GM21515 (cell line): ENCODE measurements at regions not wholly inside any gene's neighbourhood (a gene's known extent, or its start where the extent isn't known, plus 50 kb on each side); places are given as distances from the start of the nearest gene placed in this dataset.

Experiments
- ATAC-seq: cut with Tn5 transposase; IDR thresholded peaks from one replicate; pipeline ENCODE4 v1.9.1; 2021; ENCODE audit not compliant: unreplicated experiment

DNA sequence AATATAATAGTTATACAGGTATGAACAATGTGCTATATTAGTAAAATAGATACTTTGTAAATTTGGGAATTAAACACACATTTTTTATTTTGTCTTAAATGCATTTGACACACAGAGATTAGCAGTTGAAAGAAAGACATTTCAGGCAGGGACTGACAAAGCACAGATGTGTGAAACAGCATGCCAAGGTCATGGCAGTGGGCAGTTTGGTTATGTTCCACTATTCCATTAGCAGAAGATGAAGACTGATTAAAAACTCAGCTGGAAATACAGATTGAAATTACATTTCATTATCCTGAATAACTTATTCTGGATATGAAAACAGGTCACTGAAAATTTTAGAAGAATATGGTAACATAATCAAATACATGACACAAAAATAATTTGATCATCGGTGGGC lies 669.8 kb upstream of the LRFN5 start:
- ATAC-seq: no peak

DNA sequence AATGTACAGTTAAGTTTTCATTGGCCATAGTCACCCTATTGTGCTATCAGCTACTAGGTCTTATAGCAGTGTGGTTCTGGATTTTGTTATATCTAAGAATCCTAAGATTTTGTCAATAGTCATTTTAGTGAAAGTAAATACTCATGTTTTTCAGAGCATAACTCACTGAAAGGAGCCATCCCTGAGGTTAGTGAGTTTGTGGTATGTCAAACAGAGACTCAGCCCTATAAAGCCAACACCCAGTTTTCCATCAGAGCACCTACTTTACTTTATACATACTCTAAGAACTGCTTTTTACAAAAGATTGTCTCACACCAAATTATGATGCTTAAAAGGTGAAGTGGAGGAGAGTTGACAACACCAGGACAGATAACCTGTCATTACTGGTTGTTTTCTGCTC lies 686.3 kb upstream of the LRFN5 start:
- no peak for ATAC-seq

DNA sequence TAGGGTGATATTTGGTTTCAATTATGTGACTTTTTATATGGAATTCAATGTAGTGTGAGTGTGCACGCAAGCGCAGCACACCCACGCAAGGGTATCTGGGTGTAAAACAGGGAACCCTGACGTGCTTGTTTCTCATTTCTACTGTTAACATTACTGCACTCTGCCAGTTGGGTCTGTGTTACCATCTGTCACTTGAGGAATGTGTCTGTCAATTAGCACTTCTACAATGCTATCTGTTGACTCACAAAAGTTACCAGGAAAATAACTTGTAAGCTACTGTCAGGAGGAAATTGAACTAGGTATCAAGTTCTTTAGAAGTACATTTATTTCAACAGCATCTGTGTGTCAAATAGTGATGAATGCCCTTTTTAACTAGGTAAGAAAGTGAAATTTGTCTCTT lies 695.5 kb upstream of the LRFN5 start:
- no peak for ATAC-seq

DNA sequence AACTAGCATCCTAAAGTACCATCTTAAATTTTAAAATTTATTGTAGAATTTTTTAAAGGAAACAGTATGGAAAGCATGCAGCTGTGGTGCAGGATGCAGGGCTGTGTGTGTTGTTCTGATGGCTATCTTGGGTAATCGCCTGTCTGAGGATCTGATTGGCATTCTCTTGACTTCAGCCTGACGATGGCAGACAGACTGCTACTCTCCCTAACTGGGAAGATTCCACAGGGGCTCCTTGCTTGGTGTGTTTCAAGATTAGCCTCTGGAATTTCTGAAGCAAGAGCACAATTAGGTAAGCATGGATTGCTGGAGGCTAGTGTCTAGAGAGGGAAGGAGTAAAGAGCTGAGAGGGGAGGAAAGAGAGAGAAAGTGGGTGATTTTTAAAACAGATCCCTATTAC lies 696.8 kb upstream of the LRFN5 start:
- ATAC-seq: no peak

DNA sequence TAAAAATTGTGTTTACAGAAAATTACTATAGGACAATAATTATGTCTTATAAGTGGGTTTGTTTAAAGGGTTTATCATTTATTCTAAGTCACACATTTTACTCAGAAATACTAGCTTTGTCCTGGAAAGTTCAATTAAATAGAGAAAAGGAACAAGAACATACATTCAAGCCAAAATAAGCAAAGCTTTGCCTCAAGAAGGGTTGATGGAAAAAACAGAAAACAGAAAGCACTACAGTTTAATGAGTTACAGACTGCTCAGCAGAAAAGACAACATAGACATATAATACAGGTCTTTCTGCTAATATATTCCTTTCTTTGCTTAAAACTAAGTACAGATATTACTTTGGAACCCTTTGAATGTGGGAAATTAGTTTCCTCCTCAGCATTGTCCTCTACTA lies 703.0 kb upstream of the LRFN5 start:
- ATAC-seq: no peak

DNA sequence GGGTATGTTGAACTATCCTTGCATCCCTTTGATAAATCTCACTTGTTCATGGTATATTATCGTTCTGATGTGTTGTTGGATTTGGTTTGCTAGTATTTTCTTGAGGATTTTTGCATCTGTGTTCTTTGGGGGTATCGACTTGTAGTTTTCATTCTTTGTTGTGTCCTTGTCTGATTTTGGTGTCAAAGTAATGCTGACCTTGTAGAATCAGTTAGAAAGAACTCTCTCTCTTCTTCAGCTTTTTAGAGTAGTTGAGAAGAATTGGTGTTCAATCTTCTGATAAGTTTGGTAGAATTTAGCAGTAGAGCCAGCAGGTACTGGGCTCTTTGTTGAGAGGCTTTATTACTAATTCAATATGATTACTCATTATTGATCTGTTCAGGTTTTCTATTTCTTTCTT lies 707.2 kb upstream of the LRFN5 start:
- no peak for ATAC-seq

DNA sequence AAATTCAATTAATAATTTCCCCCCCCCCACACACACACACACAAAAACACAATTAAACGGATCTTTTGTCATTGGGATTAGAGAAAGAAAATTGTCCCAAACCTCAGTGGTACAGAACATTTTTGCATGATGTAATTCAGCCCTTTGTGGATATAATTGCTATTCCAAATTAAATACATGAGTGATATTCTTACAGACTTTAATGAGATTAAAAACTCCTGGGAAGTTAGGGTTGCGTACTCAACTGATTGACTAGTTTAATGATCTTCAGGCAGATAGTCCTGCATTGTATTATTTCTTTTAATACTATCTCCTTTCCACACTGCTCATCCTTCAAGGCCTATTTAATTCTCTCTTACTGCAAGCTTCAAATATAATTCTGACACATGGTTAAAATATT lies 711.8 kb upstream of the LRFN5 start:
- ATAC-seq: no peak

DNA sequence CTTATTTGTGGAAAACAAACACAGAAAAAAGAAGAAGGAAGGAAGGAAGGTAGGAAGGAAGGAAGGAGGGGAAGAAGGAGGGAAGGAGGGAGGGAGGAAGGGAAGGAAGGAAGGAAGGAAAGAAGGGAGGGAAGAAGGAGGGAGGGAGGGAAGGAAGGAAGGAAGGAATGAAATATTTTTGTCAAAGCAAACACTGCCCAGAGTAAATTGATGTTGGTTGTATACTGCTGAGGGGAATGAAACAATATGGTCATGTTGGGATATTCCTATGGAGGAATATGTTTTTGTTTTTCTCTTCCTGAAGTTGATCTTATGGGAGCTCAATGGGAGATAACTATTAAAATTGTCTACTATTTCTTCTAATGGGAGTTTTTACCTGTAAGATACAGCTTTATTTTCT lies 717.5 kb upstream of the LRFN5 start:
- no peak for ATAC-seq

DNA sequence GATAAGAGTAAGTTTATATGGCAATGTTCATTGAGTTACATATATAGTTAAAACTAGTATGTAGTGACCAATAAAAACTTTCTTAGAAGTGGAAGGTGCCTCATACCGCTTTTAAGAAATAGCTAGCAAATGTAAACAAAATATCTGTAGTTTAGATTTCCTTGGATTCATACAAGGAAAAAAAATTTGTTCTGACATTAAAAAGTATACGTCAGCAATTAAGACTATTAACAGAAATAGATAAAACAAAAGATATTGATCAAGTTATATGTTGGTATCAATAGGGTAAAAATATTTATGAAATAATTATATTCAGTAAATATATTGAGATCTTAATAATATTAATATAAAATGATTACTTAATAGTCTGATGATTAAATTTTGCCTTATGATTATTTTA lies 718.8 kb upstream of the LRFN5 start:
- ATAC-seq: no peak

DNA sequence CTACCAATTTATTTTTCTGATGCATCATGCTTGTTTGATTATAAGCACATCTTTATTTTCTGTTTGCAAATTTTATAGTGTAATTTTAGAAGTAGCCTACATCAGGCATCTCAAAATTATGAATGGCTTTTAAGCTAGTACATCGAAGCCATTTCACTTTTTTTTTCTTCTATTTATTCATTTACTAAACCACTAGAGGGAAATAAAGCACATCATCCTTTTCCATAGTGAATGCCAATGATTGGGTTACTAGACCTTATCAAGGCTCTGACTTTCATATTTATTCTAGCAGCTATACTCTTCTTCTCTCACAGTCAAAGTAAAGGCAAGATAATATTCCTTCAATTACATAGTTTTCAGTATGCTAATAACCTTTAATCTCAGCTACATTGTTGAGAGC lies 736.4 kb upstream of the LRFN5 start:
- no peak for ATAC-seq

DNA sequence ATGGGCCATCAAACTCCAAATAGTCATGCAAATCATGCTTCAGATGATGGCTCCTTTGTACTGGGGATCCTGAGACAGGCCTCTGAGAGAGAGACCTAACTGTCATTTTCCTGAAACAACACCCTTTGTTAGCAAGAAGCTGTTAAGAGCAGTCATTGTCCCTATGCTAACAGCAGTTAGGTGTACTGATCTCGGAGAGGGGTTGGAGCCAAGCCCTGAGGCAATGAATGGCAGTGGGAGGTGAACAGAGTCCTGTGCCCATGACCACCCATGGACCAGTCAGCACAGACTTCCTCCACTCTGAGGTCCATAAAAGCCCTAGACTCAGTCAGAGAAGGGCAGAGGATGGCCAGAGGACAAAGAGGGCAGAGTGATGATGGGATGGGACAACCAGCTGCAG lies 747.6 kb upstream of the LRFN5 start:
- ATAC-seq: no peak

DNA sequence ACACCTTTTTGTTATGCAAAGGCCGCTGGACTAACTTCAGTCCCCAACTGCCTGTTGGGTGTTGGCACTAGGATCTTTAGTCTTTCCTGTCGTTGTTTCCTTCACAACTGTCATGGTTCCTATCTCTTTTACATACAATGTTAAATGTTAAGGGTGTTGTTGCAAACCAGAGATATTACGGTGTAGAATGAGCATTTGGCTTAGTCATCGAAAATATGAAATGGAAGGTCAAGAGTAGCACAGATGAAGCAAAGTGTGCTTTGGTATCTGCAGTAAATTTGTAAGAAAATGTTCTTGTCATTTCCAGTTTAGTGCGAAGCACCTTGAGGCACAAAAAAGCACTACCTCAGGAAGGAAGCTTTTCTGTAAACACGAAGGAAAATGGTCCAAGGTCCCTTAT lies 751.3 kb upstream of the LRFN5 start:
- ATAC-seq: no peak

DNA sequence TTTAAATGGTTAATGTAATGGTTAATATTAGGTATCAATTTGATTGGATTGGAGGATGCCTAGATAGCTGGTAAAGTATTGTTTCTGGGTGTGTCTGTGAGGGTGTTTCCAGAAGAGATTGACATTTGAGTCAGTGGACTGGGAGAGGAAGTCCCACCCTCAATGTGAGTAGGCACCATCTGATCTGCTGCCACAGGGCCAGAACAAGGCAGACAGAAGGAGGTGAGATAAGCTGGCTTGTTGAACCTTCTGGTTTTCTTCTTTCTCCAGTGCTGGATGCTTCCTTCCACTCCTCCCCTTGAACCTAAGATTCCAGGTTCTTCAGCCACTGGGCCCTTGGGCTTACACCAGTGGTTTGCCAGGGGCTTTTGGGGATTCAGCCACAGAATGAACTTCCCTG lies 756.5 kb upstream of the LRFN5 start:
- no peak for ATAC-seq

DNA sequence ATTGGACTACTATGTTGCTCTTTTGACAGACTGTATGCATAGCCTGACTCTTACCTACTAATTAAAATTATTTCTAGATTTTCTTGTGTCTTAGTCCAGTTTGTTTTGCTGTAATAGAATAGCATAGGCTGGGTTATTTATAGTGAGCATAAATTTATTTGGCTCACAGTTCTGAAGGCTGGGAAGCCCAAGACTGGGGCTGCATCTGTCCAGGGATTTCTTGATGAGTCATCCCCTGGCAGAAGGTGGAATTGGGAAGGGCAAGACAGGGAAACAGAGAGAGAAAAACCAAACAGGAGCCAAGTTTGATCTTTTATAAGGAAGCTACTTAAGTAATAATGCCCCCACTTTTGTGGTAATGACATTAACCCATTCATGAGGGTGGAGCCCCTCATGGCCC lies 759.2 kb upstream of the LRFN5 start:
- no peak for ATAC-seq

DNA sequence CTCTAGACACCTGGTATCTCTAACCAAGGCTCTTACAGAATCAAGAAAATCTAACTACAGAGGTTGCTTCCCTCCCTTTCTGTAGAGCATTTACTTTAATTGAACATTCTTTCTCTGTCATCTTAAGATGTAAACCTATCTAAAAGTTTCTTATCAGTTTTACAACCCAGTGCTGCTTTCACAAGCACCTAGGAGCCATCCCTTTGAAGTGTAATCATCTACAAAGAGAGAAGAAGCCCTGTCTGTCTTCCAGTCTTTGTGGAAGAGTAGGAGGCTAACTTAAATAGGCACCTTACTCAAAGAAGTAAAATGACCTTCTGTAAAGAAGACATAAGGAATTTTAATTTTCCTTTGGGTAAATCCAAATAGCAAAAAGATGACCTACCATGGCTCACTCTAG lies 763.9 kb upstream of the LRFN5 start:
- ATAC-seq: no peak

DNA sequence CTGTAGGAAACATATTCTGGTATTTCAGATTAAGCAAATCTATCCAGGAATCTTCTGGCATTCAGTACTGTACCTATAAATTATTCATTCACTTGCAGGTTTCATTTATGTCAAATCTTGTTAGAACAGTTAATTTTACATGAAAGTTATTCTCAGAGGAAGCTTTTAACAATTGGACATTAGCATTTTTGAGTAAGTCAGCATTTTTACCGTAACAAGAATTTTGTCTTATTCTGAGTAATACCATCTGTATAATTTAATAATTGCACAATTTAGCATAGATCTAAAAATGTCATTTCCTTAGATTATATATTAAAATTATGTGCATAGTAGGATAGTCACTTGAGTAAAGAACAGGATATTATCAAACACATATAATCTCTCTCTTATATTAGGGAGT lies 764.8 kb upstream of the LRFN5 start:
- no peak for ATAC-seq

DNA sequence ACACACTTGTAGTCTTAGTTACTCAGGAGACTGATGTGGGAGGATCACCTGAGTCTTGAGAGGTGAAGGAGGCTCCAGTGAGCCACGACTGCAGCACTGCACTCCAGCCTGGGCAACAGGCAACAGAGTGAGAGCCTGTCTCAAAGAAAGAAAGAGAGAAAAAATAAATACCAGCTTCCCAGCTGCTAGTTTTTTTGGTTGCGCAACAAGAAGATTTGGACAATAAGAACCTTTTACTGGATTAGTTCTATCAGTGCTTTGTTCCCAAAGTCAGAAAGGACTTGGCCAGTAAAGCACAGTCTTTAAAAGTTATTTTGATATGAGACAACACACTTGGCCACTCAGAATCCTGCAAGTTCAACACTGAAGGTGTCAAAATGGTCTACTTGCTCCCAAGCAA lies 768.1 kb upstream of the LRFN5 start:
- ATAC-seq: no peak

DNA sequence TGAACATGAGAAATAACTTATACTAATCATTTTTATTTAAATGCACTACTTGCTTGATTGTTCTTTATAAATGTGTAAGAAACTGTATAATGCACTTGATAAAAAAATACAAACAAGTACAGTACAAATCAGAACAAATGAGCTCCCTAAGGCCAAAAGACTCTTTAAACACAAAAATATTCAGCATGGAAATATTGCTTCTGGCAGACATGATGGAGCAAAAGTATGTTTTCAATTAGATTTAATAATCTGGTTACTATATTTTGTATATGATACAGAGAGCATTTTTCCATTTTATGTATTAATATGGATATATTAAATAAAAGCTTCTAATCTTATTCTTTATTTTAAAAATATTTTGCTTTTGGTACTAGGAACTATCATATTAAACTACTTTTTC lies 800.2 kb upstream of the LRFN5 start:
- no peak for ATAC-seq

DNA sequence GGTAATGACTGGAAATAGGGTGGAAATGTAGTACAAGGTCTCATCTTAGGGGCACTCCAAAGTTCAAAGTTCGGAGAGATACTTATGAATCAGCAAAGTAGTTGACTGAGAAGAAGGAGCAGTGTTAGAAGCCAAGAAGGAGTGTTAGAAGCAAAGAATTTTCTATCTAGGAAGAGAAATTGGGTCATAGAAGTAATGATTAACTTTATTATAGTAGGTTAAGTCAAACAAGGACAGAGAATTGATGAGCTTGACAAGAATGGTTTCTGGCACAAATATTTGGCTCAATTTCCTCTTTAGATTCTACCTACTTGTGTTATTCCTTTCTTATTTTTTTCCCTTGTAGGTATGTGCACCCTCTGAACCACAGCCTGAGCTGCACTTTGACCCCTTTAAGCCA lies 810.5 kb upstream of the LRFN5 start:
- ATAC-seq: no peak

DNA sequence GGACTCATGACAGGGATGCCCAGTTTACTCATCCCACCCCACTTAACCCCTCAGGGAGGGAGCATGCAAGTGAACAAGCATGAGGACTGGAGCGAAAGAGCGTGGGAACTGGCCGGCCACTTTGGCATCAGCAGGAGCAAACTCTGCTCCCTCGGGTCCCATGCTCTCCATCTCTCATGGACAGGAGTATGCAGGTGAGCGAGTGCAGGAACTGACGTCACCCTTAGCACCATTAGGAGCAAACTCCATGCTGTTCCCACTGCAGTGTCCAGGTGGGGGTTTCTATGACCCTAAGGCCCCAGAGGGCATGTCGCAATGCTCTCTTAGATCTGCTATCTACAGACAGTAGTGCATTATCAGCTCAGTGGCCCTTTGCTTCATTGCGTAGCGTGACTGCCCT lies 821.8 kb upstream of the LRFN5 start:
- no peak for ATAC-seq

DNA sequence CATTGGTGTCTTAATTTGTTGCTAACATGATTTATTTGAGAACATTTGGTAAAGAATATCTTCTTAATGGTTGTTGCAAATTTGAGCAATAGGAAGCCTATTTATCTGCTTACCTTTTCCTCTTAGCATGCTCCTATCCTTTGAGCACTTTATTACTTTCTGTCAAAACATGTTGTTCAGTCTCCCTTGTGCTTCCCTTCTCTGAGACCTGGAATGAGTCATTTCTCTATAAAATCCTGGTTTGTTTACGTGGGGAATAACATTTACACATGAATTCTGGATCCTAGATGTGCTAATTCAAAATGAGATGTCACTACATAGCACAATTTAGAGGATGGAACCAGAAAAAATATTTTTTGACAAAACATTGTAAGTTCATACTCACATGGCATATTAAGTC lies 844.0 kb upstream of the LRFN5 start:
- ATAC-seq: no peak

DNA sequence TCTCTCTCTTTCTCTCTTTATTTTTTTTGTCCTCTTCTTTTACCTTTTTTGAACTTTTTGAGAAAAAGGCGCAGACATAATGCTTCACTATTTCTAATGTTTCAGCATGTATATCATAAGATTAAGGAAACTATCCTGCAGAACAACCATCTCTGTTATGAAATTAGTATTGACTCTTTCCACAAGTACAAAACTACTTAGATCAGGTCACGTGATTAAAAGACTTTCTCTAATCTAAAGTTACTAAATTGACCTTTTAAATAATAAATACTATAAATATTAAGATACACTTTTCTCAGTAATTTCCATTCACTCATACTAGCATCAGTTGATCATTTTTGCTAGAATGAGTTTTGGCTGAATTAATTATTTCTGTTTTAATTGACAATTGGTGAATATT lies 844.5 kb upstream of the LRFN5 start:
- no peak for ATAC-seq

DNA sequence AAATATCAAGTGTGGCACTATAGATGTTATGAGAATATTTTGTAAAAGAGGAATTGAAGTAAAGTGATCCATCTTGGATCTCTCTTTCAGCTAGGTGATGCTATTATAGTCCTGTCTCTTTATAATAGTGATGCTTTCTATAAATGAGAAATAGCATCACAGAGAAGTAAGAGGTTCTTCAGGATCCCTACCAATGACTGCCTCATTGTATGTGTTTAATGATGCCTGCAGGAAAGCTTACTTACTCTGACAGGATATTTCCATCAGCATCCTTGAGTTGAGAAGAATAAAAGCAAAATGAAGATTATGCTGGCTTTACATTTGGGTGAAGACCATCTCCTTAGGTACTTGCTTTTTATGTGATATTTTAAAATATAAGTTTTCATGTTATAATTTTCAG lies 846.0 kb upstream of the LRFN5 start:
- no peak for ATAC-seq

DNA sequence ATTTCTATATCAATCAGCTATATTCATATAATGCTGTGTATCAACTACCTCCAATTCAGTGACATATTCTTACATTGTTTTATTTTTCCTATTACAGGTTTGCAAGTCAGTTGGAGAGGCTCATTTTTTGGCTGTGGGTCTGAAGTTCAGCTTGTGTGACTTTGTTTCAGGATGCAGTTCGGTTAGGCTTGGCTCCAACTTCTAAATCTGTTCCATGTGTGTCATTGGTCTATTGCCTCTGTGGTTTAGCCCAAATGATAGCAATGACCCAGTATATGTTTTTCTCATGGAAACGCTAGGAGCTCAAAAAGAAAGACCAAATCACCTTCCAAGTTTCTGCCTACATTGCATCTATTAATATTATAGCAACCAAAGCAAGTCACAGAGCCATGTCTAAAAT lies 848.6 kb upstream of the LRFN5 start:
- no peak for ATAC-seq
